ENCODE measurements at regions not wholly inside any gene's neighbourhood (a gene's known extent, or its start where the extent isn't known, plus 50 kb on each side); places are given as distances from the start of the nearest gene placed in this dataset.
"Not testable (repeated sequence)": the region's sequence is repeated elsewhere in the genome, so short reads cannot be mapped to it uniquely, and the experiment has no call there.

GRCh38 chr3:94846251-94846650 is 783.4 kb downstream of the NSUN3 start:
- not testable (repeated sequence) for TF ChIP-seq CTCF, POLR2A (IDR thresholded peaks at IDR 0.05)
